Skeletal muscle satellite cell (primary cell): ENCODE measurements at regions not wholly inside any gene's neighbourhood (a gene's known extent, or its start where the extent isn't known, plus 50 kb on each side); places are given as distances from the start of the nearest gene placed in this dataset.
A peak's percentile ranks its signal among the peaks of the same experiment; 100 is the strongest.
"Not testable (repeated sequence)": the region's sequence is repeated elsewhere in the genome, so short reads cannot be mapped to it uniquely, and the experiment has no call there.

Experiments used
- H3K27me3 ChIP-seq: 2 replicates; pipeline ENCODE4 v1.7.0; 2013; ENCODE audit warnings: low read length; ENCODE audit not compliant: control insufficient read depth, insufficient read depth
- H3K36me3 ChIP-seq: 2 replicates; pipeline ENCODE4 v1.7.0; 2013; ENCODE audit warnings: mild to moderate bottlenecking, control low read depth, low read length; ENCODE audit not compliant: insufficient read depth
- H3K4me1 ChIP-seq: 2 replicates; pipeline ENCODE4 v1.7.0; 2013; ENCODE audit warnings: low read length; ENCODE audit not compliant: control insufficient read depth, insufficient read depth
- H3K4me2 ChIP-seq: 2 replicates; pipeline ENCODE4 v1.7.0; 2013; ENCODE audit warnings: mild to moderate bottlenecking, low read length
- H3K4me3 ChIP-seq: 2 replicates; pipeline ENCODE4 v1.7.0; 2013; ENCODE audit warnings: low read length
- H3K9ac ChIP-seq: 2 replicates; pipeline ENCODE4 v1.7.0; 2013; ENCODE audit warnings: mild to moderate bottlenecking, low read depth, low read length, moderate library complexity
- H3K9me3 ChIP-seq: replicated peaks from 2 replicates; pipeline ENCODE4 v1.7.0; 2013; ENCODE audit warnings: mild to moderate bottlenecking, control low read depth, low read length

- Histone ChIP-seq H3K9ac (no peak overlapping the region), H3K9me3 (no peaks in the 10 kb centered on the region), H3K27me3 (peaks cover 50% of the 10 kb centered on the region)
Measured at GRCh38 chr7:131691454-131692130, 135.2 kb upstream of the PODXL start.

GRCh38 chr7:131690441-131690840 is 134.0 kb upstream of the PODXL start:
- Histone ChIP-seq H3K36me3 (no peaks in the 10 kb centered on the region), H3K27me3 (peaks cover 57% of the 10 kb centered on the region), H3K4me3 (no peak overlapping the region), H3K4me2 (no peak overlapping the region), H3K9ac (no peak overlapping the region), H3K9me3 (no peaks in the 10 kb centered on the region), H3K4me1 (no peaks in the 10 kb centered on the region)

More at GRCh38 chr7:131691454-131692130, 135.2 kb upstream of the PODXL start:
- H3K4me3 ChIP-seq = no peak overlapping the region
- peak overlapping the region; percentile 54 for H3K4me2 ChIP-seq
- no peaks in the 10 kb centered on the region for H3K36me3 ChIP-seq
- H3K4me1 ChIP-seq = no peaks in the 10 kb centered on the region

- Histone ChIP-seq H3K36me3 (no peaks in the 10 kb centered on the region), H3K9me3 (no peaks in the 10 kb centered on the region), H3K4me3 (no peak overlapping the region), H3K9ac (no peak overlapping the region), H3K4me1 (no peaks in the 10 kb centered on the region), H3K4me2 (no peak overlapping the region), H3K27me3 (peaks cover 58% of the 10 kb centered on the region)
Measured at GRCh38 chr7:131689662-131690234, 133.3 kb upstream of the PODXL start.

GRCh38 chr7:131688738-131689661 is 132.6 kb upstream of the PODXL start:
- no peak overlapping the region for H3K9ac ChIP-seq
- H3K4me3 ChIP-seq = no peak overlapping the region
- no peaks in the 10 kb centered on the region for H3K36me3 ChIP-seq
- no peaks in the 10 kb centered on the region for H3K4me1 ChIP-seq
- peaks cover 55% of the 10 kb centered on the region for H3K27me3 ChIP-seq
- no peak overlapping the region for H3K4me2 ChIP-seq
- H3K9me3 ChIP-seq = no peaks in the 10 kb centered on the region

GRCh38 chr7:131687296-131687695 is 130.9 kb upstream of the PODXL start:
- no peaks in the 10 kb centered on the region for H3K9me3 ChIP-seq
- no peak overlapping the region for H3K9ac ChIP-seq
- no peak overlapping the region for H3K4me3 ChIP-seq
- no peak overlapping the region for H3K4me2 ChIP-seq
- H3K36me3 ChIP-seq = no peaks in the 10 kb centered on the region
- no peaks in the 10 kb centered on the region for H3K4me1 ChIP-seq
- peaks cover 48% of the 10 kb centered on the region for H3K27me3 ChIP-seq

GRCh38 chr7:131686833-131687232 is 130.4 kb upstream of the PODXL start:
- H3K4me2 ChIP-seq = no peak overlapping the region
- H3K9me3 ChIP-seq = no peaks in the 10 kb centered on the region
- H3K36me3 ChIP-seq = no peaks in the 10 kb centered on the region
- H3K4me3 ChIP-seq = no peak overlapping the region
- no peaks in the 10 kb centered on the region for H3K4me1 ChIP-seq
- H3K9ac ChIP-seq = no peak overlapping the region
- peaks cover 46% of the 10 kb centered on the region for H3K27me3 ChIP-seq

GRCh38 chr7:131683536-131684125 is 127.2 kb upstream of the PODXL start:
- H3K4me2 ChIP-seq = no peak overlapping the region
- no peaks in the 10 kb centered on the region for H3K36me3 ChIP-seq
- H3K27me3 ChIP-seq = peaks cover 40% of the 10 kb centered on the region
- no peak overlapping the region for H3K4me3 ChIP-seq
- no peak overlapping the region for H3K9ac ChIP-seq
- no peaks in the 10 kb centered on the region for H3K9me3 ChIP-seq
- H3K4me1 ChIP-seq = no peaks in the 10 kb centered on the region

- H3K4me3 ChIP-seq = no peak overlapping the region
- peaks cover 29% of the 10 kb centered on the region for H3K27me3 ChIP-seq
- no peaks in the 10 kb centered on the region for H3K4me1 ChIP-seq
- H3K36me3 ChIP-seq = no peaks in the 10 kb centered on the region
- H3K9ac ChIP-seq = no peak overlapping the region
- H3K9me3 ChIP-seq = no peaks in the 10 kb centered on the region
- H3K4me2 ChIP-seq = no peak overlapping the region
Measured at GRCh38 chr7:131681961-131682360, 125.5 kb upstream of the PODXL start.

GRCh38 chr7:131679071-131679470 is 122.6 kb upstream of the PODXL start:
- H3K36me3 ChIP-seq, H3K9me3 ChIP-seq, H3K4me1 ChIP-seq, H3K9ac ChIP-seq, H3K4me2 ChIP-seq, H3K4me3 ChIP-seq: not testable (repeated sequence)
- H3K27me3 ChIP-seq = peaks cover 16% of the 10 kb centered on the region

- H3K9ac ChIP-seq, H3K9me3 ChIP-seq, H3K4me3 ChIP-seq, H3K4me1 ChIP-seq, H3K36me3 ChIP-seq, H3K4me2 ChIP-seq: not testable (repeated sequence)
- H3K27me3 ChIP-seq = peaks cover 29% of the 10 kb centered on the region
Measured at GRCh38 chr7:131676850-131677249, 120.4 kb upstream of the PODXL start.

- no peak overlapping the region for H3K9ac ChIP-seq
- no peaks in the 10 kb centered on the region for H3K4me1 ChIP-seq
- no peaks in the 10 kb centered on the region for H3K36me3 ChIP-seq
- no peak overlapping the region for H3K4me2 ChIP-seq
- peaks cover 38% of the 10 kb centered on the region for H3K27me3 ChIP-seq
- H3K9me3 ChIP-seq = no peaks in the 10 kb centered on the region
- no peak overlapping the region for H3K4me3 ChIP-seq
Measured at GRCh38 chr7:131674131-131674530, 117.7 kb upstream of the PODXL start.
